ENCODE measurements at regions not wholly inside any gene's neighbourhood (a gene's known extent, or its start where the extent isn't known, plus 50 kb on each side); places are given as distances from the start of the nearest gene placed in this dataset.

GRCh38 chr19:27887946-27888345 is 1325.0 kb downstream of the UQCRFS1 start:
- Mint-ChIP-seq H3K36me3 (ENCODE audit: low read depth, unreplicated experiment) (peaks cover 12% of the 10 kb centered on the region), H3K4me1 (ENCODE audit: unreplicated experiment) (no peaks in the 10 kb centered on the region), H3K9me3 (ENCODE audit: unreplicated experiment) (peaks cover 39% of the 10 kb centered on the region), H3K4me3 (ENCODE audit: unreplicated experiment) (no peak overlapping the region), H3K27ac (ENCODE audit: unreplicated experiment) (no peak overlapping the region), H3K27me3 (ENCODE audit: unreplicated experiment) (peaks cover 2% of the 10 kb centered on the region)
- no peak for TF ChIP-seq CTCF (IDR thresholded peaks at IDR 0.05; ENCODE audit: unreplicated experiment)
- DNase-seq (ENCODE audit: low spot score) = no peak

GRCh38 chr19:27885359-27885758 is 1327.6 kb downstream of the UQCRFS1 start:
- TF ChIP-seq CTCF (IDR thresholded peaks at IDR 0.05; ENCODE audit: unreplicated experiment) = no peak
- Mint-ChIP-seq H3K4me3 (ENCODE audit: unreplicated experiment) (no peak overlapping the region), H3K36me3 (ENCODE audit: low read depth, unreplicated experiment) (peaks cover 12% of the 10 kb centered on the region), H3K4me1 (ENCODE audit: unreplicated experiment) (no peaks in the 10 kb centered on the region), H3K9me3 (ENCODE audit: unreplicated experiment) (peaks cover 30% of the 10 kb centered on the region), H3K27ac (ENCODE audit: unreplicated experiment) (no peak overlapping the region), H3K27me3 (ENCODE audit: unreplicated experiment) (peaks cover 2% of the 10 kb centered on the region)
- no peak for DNase-seq (ENCODE audit: low spot score)

DNA sequence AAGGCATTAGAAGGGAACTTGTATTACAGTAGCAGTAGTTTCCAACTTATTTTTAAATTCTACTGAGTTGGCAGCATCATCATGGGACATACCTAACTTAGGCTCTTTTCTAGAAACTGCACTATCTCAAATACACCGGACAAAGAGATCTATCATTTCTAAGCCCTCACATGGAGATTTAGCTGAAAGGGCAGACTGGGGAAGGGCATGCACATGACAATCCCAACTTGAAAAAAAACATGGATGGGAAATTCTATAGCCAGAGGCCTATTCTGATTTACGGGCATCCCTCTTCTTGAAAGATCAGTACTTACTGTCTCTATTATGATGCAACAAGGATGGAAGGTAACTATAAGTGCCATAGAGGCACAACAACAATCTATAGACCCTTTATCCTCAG is 1328.6 kb downstream of the UQCRFS1 start:
- H3K9me3 Mint-ChIP-seq (ENCODE audit: unreplicated experiment) = peaks cover 25% of the 10 kb centered on the region
- no peak overlapping the region for H3K27ac Mint-ChIP-seq (ENCODE audit: unreplicated experiment)
- no peak for TF ChIP-seq CTCF (IDR thresholded peaks at IDR 0.05; ENCODE audit: unreplicated experiment)
- peaks cover 2% of the 10 kb centered on the region for H3K27me3 Mint-ChIP-seq (ENCODE audit: unreplicated experiment)
- H3K4me1 Mint-ChIP-seq (ENCODE audit: unreplicated experiment) = no peaks in the 10 kb centered on the region
- H3K36me3 Mint-ChIP-seq (ENCODE audit: low read depth, unreplicated experiment) = peaks cover 8% of the 10 kb centered on the region
- DNase-seq (ENCODE audit: low spot score) = no peak
- H3K4me3 Mint-ChIP-seq (ENCODE audit: unreplicated experiment) = no peak overlapping the region

DNA sequence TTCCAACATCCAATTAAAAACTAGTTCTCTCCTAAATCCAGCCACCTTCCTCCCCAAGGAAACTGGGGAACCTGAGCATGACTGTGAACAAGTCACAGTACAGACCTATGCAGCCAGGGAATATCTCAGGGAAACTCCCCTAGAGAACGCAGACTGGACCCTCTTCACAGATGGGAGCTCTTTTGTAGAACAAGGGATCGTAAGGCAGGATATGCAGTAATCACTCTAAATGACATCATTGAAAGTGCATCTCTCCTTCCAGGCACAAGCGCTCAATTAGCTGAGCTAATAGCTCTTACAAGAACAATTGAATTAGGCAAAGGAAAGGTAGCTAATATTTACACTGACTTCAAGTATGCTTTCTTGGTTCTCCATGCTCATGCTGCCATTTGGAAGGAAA is 1331.7 kb downstream of the UQCRFS1 start:
- H3K4me1 Mint-ChIP-seq (ENCODE audit: unreplicated experiment) = no peaks in the 10 kb centered on the region
- no peaks in the 10 kb centered on the region for H3K36me3 Mint-ChIP-seq (ENCODE audit: low read depth, unreplicated experiment)

More for the DNA sequence above, 1331.7 kb downstream of the UQCRFS1 start:
- no peak for TF ChIP-seq CTCF (IDR thresholded peaks at IDR 0.05; ENCODE audit: unreplicated experiment)
- no peak overlapping the region for H3K27ac Mint-ChIP-seq (ENCODE audit: unreplicated experiment)
- peaks cover 21% of the 10 kb centered on the region for H3K9me3 Mint-ChIP-seq (ENCODE audit: unreplicated experiment)
- H3K4me3 Mint-ChIP-seq (ENCODE audit: unreplicated experiment) = no peak overlapping the region
- DNase-seq (ENCODE audit: low spot score) = no peak
- peaks cover 6% of the 10 kb centered on the region for H3K27me3 Mint-ChIP-seq (ENCODE audit: unreplicated experiment)
